ENCODE measurements at regions not wholly inside any gene's neighbourhood (a gene's known extent, or its start where the extent isn't known, plus 50 kb on each side); places are given as distances from the start of the nearest gene placed in this dataset.

- no peak overlapping the region for H3K27ac ChIP-seq (ENCODE audit: low read depth, low read length)
- no peak overlapping the region for H3K9ac ChIP-seq (ENCODE audit: low read depth in 1 of 3, low read length in 3 of 3)
- peaks cover 0 to 37% (median 0%) of the 10 kb centered on the region in 3 donors for H3K27me3 ChIP-seq (ENCODE audit: control insufficient read depth in 3 of 3, insufficient read depth in 3 of 3, low read length in 3 of 3)
Observed at GRCh38 chrX:39821709-39822095, 276.1 kb downstream of the BCOR start.

GRCh38 chrX:39822133-39822748 lies 275.5 kb downstream of the BCOR start:
- Histone ChIP-seq H3K27me3 (ENCODE audit: control insufficient read depth in 3 of 3, insufficient read depth in 3 of 3, low read length in 3 of 3) (peaks cover 0 to 34% (median 0%) of the 10 kb centered on the region in 3 donors), H3K4me1 (ENCODE audit: control insufficient read depth in 3 of 3, insufficient read depth in 3 of 3, low read length in 3 of 3) (peaks cover 0 to 3% (median 0%) of the 10 kb centered on the region in 3 donors), H3K4me3 (ENCODE audit: low read length in 3 of 3) (no peak overlapping the region), H3K9me3 (ENCODE audit: control insufficient read depth in 3 of 3, low read length in 3 of 3) (no peaks in the 10 kb centered on the region), H3K27ac (ENCODE audit: low read depth, low read length) (no peak overlapping the region), H3K36me3 (ENCODE audit: control insufficient read depth in 3 of 3, insufficient read depth in 3 of 3, low read length in 3 of 3) (no peaks in the 10 kb centered on the region), H3K9ac (ENCODE audit: low read depth in 1 of 3, low read length in 3 of 3) (no peak overlapping the region)

More at GRCh38 chrX:39821709-39822095, 276.1 kb downstream of the BCOR start:
- Histone ChIP-seq H3K4me1 (ENCODE audit: control insufficient read depth in 3 of 3, insufficient read depth in 3 of 3, low read length in 3 of 3) (peaks cover 0 to 3% (median 0%) of the 10 kb centered on the region in 3 donors), H3K36me3 (ENCODE audit: control insufficient read depth in 3 of 3, insufficient read depth in 3 of 3, low read length in 3 of 3) (no peaks in the 10 kb centered on the region), H3K9me3 (ENCODE audit: control insufficient read depth in 3 of 3, low read length in 3 of 3) (no peaks in the 10 kb centered on the region), H3K4me3 (ENCODE audit: low read length in 3 of 3) (no peak overlapping the region)

DNA sequence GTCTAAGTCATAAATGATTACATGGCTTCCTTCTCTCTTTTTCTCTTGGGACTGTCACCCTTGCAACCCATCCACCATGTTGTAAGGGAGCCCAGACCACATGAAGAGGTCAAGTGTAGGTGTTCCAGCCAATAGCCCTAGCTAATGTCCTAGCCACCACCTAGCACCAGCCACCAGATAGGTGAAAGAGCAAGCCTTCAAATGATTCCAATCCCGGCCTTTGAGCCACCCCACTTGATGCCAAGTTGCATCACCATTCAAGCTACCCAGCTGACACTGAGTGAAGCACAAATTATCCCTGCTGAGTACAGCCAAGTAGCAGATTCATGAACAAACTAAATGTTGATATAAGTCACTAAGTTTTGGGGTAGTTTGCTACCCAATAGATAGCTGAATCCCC lies 274.3 kb downstream of the BCOR start:
- Histone ChIP-seq H3K9me3 (ENCODE audit: control insufficient read depth in 3 of 3, low read length in 3 of 3) (no peaks in the 10 kb centered on the region), H3K9ac (ENCODE audit: low read depth in 1 of 3, low read length in 3 of 3) (no peak overlapping the region), H3K27ac (ENCODE audit: low read depth, low read length) (no peak overlapping the region), H3K4me1 (ENCODE audit: control insufficient read depth in 3 of 3, insufficient read depth in 3 of 3, low read length in 3 of 3) (peaks cover 0 to 3% (median 0%) of the 10 kb centered on the region in 3 donors), H3K27me3 (ENCODE audit: control insufficient read depth in 3 of 3, insufficient read depth in 3 of 3, low read length in 3 of 3) (peaks cover 0 to 25% (median 0%) of the 10 kb centered on the region in 3 donors), H3K36me3 (ENCODE audit: control insufficient read depth in 3 of 3, insufficient read depth in 3 of 3, low read length in 3 of 3) (no peaks in the 10 kb centered on the region), H3K4me3 (ENCODE audit: low read length in 3 of 3) (no peak overlapping the region)

GRCh38 chrX:39823854-39824253 lies 273.9 kb downstream of the BCOR start:
- no peak overlapping the region for H3K4me3 ChIP-seq (ENCODE audit: low read length in 3 of 3)
- no peak overlapping the region for H3K9ac ChIP-seq (ENCODE audit: low read depth in 1 of 3, low read length in 3 of 3)
- peaks cover 0 to 3% (median 0%) of the 10 kb centered on the region in 3 donors for H3K4me1 ChIP-seq (ENCODE audit: control insufficient read depth in 3 of 3, insufficient read depth in 3 of 3, low read length in 3 of 3)
- H3K27me3 ChIP-seq (ENCODE audit: control insufficient read depth in 3 of 3, insufficient read depth in 3 of 3, low read length in 3 of 3) = peaks cover 0 to 23% (median 0%) of the 10 kb centered on the region in 3 donors
- no peaks in the 10 kb centered on the region for H3K36me3 ChIP-seq (ENCODE audit: control insufficient read depth in 3 of 3, insufficient read depth in 3 of 3, low read length in 3 of 3)
- H3K9me3 ChIP-seq (ENCODE audit: control insufficient read depth in 3 of 3, low read length in 3 of 3) = no peaks in the 10 kb centered on the region
- no peak overlapping the region for H3K27ac ChIP-seq (ENCODE audit: low read depth, low read length)

GRCh38 chrX:39826813-39827543 lies 270.8 kb downstream of the BCOR start:
- Histone ChIP-seq H3K9me3 (ENCODE audit: control insufficient read depth in 3 of 3, low read length in 3 of 3) (no peaks in the 10 kb centered on the region), H3K9ac (ENCODE audit: low read depth in 1 of 3, low read length in 3 of 3) (no peak overlapping the region), H3K27ac (ENCODE audit: low read depth, low read length) (no peak overlapping the region), H3K27me3 (ENCODE audit: control insufficient read depth in 3 of 3, insufficient read depth in 3 of 3, low read length in 3 of 3) (peaks cover 0 to 14% (median 0%) of the 10 kb centered on the region in 3 donors), H3K4me1 (ENCODE audit: control insufficient read depth in 3 of 3, insufficient read depth in 3 of 3, low read length in 3 of 3) (no peaks in the 10 kb centered on the region), H3K4me3 (ENCODE audit: low read length in 3 of 3) (no peak overlapping the region), H3K36me3 (ENCODE audit: control insufficient read depth in 3 of 3, insufficient read depth in 3 of 3, low read length in 3 of 3) (no peaks in the 10 kb centered on the region)

- no peaks in the 10 kb centered on the region for H3K4me1 ChIP-seq (ENCODE audit: control insufficient read depth in 3 of 3, insufficient read depth in 3 of 3, low read length in 3 of 3)
- H3K9me3 ChIP-seq (ENCODE audit: control insufficient read depth in 3 of 3, low read length in 3 of 3) = no peaks in the 10 kb centered on the region
- peaks cover 0 to 9% (median 0%) of the 10 kb centered on the region in 3 donors for H3K27me3 ChIP-seq (ENCODE audit: control insufficient read depth in 3 of 3, insufficient read depth in 3 of 3, low read length in 3 of 3)
- no peak overlapping the region for H3K9ac ChIP-seq (ENCODE audit: low read depth in 1 of 3, low read length in 3 of 3)
- H3K27ac ChIP-seq (ENCODE audit: low read depth, low read length) = no peak overlapping the region
- H3K36me3 ChIP-seq (ENCODE audit: control insufficient read depth in 3 of 3, insufficient read depth in 3 of 3, low read length in 3 of 3) = no peaks in the 10 kb centered on the region
- H3K4me3 ChIP-seq (ENCODE audit: low read length in 3 of 3) = no peak overlapping the region
Observed at GRCh38 chrX:39827951-39828350, 269.8 kb downstream of the BCOR start.

DNA sequence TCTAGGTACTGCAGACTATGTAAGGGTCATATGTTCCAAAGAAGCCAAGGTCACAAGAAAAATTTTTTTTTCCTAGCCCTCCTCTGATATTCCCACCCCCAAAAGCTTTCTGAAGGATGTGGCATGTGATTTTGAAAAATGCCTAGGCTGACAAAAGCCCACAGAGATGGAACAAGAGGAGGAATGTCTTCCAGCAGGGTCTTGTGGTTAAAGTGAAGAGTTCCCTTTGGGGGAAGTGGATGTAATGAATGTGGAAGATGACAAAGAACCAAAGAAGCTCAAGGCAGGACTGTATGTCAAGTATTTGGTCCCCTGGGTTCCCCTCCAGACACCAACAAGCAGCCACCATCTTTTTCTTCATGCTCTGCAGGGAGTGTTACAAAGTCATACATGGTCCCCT lies 268.8 kb downstream of the BCOR start:
- H3K4me3 ChIP-seq (ENCODE audit: low read length in 3 of 3) = no peak overlapping the region

DNA sequence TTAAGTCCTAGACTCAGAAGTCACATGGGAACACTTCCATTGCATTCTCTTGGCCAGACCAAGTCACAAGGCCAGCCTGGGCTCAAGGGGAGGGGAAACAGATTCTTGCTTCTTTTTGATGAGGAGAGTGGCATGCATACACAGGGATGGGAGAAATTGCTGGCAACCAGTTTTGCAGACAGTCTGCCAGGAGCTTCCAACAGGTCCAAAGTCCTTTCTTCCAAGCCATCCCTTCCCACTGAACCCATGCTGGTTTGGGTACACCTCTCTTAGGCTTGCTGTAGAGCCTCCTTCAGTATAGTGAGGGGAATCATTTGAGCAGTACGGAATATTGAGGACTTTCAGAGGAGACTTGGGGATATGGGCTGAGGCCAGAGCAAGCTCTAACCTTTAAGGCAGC lies 267.8 kb downstream of the BCOR start:
- no peaks in the 10 kb centered on the region for H3K27me3 ChIP-seq (ENCODE audit: control insufficient read depth in 3 of 3, insufficient read depth in 3 of 3, low read length in 3 of 3)
- H3K9me3 ChIP-seq (ENCODE audit: control insufficient read depth in 3 of 3, low read length in 3 of 3) = no peaks in the 10 kb centered on the region
- H3K4me1 ChIP-seq (ENCODE audit: control insufficient read depth in 3 of 3, insufficient read depth in 3 of 3, low read length in 3 of 3) = no peaks in the 10 kb centered on the region
- no peak overlapping the region for H3K9ac ChIP-seq (ENCODE audit: low read depth in 1 of 3, low read length in 3 of 3)
- H3K27ac ChIP-seq (ENCODE audit: low read depth, low read length) = no peak overlapping the region
- no peaks in the 10 kb centered on the region for H3K36me3 ChIP-seq (ENCODE audit: control insufficient read depth in 3 of 3, insufficient read depth in 3 of 3, low read length in 3 of 3)
- no peak overlapping the region for H3K4me3 ChIP-seq (ENCODE audit: low read length in 3 of 3)

More for the DNA sequence above, 268.8 kb downstream of the BCOR start:
- H3K4me1 ChIP-seq (ENCODE audit: control insufficient read depth in 3 of 3, insufficient read depth in 3 of 3, low read length in 3 of 3) = no peaks in the 10 kb centered on the region
- H3K9me3 ChIP-seq (ENCODE audit: control insufficient read depth in 3 of 3, low read length in 3 of 3) = no peaks in the 10 kb centered on the region
- no peak overlapping the region for H3K9ac ChIP-seq (ENCODE audit: low read depth in 1 of 3, low read length in 3 of 3)
- H3K36me3 ChIP-seq (ENCODE audit: control insufficient read depth in 3 of 3, insufficient read depth in 3 of 3, low read length in 3 of 3) = no peaks in the 10 kb centered on the region
- peaks cover 0 to 3% (median 0%) of the 10 kb centered on the region in 3 donors for H3K27me3 ChIP-seq (ENCODE audit: control insufficient read depth in 3 of 3, insufficient read depth in 3 of 3, low read length in 3 of 3)
- H3K27ac ChIP-seq (ENCODE audit: low read depth, low read length) = no peak overlapping the region

DNA sequence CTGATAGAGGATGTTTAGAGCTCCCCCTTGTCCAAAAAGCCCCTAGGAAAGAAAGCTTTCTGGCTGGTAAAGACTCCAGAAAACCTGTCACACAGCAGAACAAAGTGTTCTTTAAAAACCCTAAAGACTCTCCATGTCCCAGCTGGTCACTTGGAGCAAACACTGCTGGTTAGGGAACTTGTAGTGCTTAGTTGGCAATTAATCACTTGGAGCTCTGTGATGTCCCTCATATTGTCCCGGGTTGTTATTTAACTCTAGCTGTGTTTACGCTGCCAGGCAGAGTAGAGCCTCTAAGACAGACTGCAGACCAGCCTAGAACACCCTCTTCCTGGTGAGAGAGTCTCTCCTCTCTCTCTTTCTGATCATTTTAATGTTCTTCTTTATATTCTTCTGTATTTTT lies 267.3 kb downstream of the BCOR start:
- H3K9ac ChIP-seq (ENCODE audit: low read depth in 1 of 3, low read length in 3 of 3) = no peak overlapping the region
- H3K27ac ChIP-seq (ENCODE audit: low read depth, low read length) = no peak overlapping the region
- H3K4me1 ChIP-seq (ENCODE audit: control insufficient read depth in 3 of 3, insufficient read depth in 3 of 3, low read length in 3 of 3) = no peaks in the 10 kb centered on the region
- no peak overlapping the region for H3K4me3 ChIP-seq (ENCODE audit: low read length in 3 of 3)
- no peaks in the 10 kb centered on the region for H3K36me3 ChIP-seq (ENCODE audit: control insufficient read depth in 3 of 3, insufficient read depth in 3 of 3, low read length in 3 of 3)
- no peaks in the 10 kb centered on the region for H3K27me3 ChIP-seq (ENCODE audit: control insufficient read depth in 3 of 3, insufficient read depth in 3 of 3, low read length in 3 of 3)
- H3K9me3 ChIP-seq (ENCODE audit: control insufficient read depth in 3 of 3, low read length in 3 of 3) = no peaks in the 10 kb centered on the region

DNA sequence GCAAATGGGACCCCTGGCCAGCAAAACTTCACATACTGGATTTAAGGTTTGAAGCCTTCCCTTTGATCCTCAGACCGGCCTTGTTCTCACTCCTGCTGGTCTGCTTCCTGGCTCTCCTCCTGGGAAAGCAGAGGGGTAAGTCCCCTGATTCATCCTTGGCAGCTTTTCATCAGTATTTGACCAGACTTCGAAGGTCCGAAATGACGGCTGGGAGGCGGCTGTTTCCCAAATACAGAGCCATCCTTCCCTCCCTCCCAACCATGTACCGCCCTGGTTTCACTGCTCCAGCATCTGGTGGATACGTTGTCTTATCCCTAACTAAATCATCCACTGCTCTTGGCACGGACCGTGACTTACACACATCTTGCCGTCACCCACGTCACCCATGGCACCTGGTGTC lies 265.5 kb downstream of the BCOR start:
- no peak overlapping the region for H3K9ac ChIP-seq (ENCODE audit: low read depth in 1 of 3, low read length in 3 of 3)
- H3K4me1 ChIP-seq (ENCODE audit: control insufficient read depth in 3 of 3, insufficient read depth in 3 of 3, low read length in 3 of 3) = no peaks in the 10 kb centered on the region
- no peak overlapping the region for H3K4me3 ChIP-seq (ENCODE audit: low read length in 3 of 3)
- no peak overlapping the region for H3K27ac ChIP-seq (ENCODE audit: low read depth, low read length)
- H3K27me3 ChIP-seq (ENCODE audit: control insufficient read depth in 3 of 3, insufficient read depth in 3 of 3, low read length in 3 of 3) = no peaks in the 10 kb centered on the region
- H3K9me3 ChIP-seq (ENCODE audit: control insufficient read depth in 3 of 3, low read length in 3 of 3) = no peaks in the 10 kb centered on the region
- no peaks in the 10 kb centered on the region for H3K36me3 ChIP-seq (ENCODE audit: control insufficient read depth in 3 of 3, insufficient read depth in 3 of 3, low read length in 3 of 3)

All from skeletal muscle tissue (tissue), 3 donors.